Neural crest cell (in vitro differentiated cells): ENCODE measurements at regions not wholly inside any gene's neighbourhood (a gene's known extent, or its start where the extent isn't known, plus 50 kb on each side); places are given as distances from the start of the nearest gene placed in this dataset.

ENCODE experiments used
- DNase-seq: peaks from one replicate; pipeline ENCODE4 v3.0.0; 2021; ENCODE audit warnings: low read depth, mixed read lengths, low spot score
- H3K27ac Mint-ChIP-seq: one replicate; pipeline ENCODE4 v1.8.0; 2021; ENCODE audit warnings: mild to moderate bottlenecking, mixed read lengths; ENCODE audit not compliant: unreplicated experiment
- H3K27me3 Mint-ChIP-seq: 2 replicates; pipeline ENCODE4 v1.8.0; 2021; ENCODE audit warnings: low read depth, mild to moderate bottlenecking, mixed read lengths
- H3K36me3 Mint-ChIP-seq: 2 replicates; pipeline ENCODE4 v1.8.0; 2021; ENCODE audit warnings: low read depth, mild to moderate bottlenecking, mixed read lengths
- H3K4me1 Mint-ChIP-seq: 2 replicates; pipeline ENCODE4 v1.8.0; 2021; ENCODE audit warnings: mixed read lengths
- H3K4me3 Mint-ChIP-seq: one replicate; pipeline ENCODE4 v1.8.0; 2021; ENCODE audit warnings: mild to moderate bottlenecking, mixed read lengths
- H3K9me3 Mint-ChIP-seq: 2 replicates; pipeline ENCODE4 v1.8.0; 2021; ENCODE audit warnings: mixed read lengths
- CTCF ChIP-seq: fragments of 200-600 bp; sonication (generic); conservative IDR thresholded peaks from 2 replicates; pipeline ENCODE4 v1.5.0; 2021; ENCODE audit warnings: antibody characterized with exemption, mild to moderate bottlenecking

- Mint-ChIP-seq H3K4me1 (peaks cover 45% of the 10 kb centered on the region), H3K27ac (no peak overlapping the region), H3K27me3 (no peaks in the 10 kb centered on the region), H3K36me3 (no peaks in the 10 kb centered on the region), H3K9me3 (no peaks in the 10 kb centered on the region), H3K4me3 (no peak overlapping the region)
- no peak for DNase-seq
- TF ChIP-seq CTCF = no peak
Observed at GRCh38 chr7:81110673-81111072, 191.8 kb upstream of the SEMA3C start.

- no peak overlapping the region for H3K27ac Mint-ChIP-seq
- H3K4me3 Mint-ChIP-seq = no peak overlapping the region
- H3K4me1 Mint-ChIP-seq = peaks cover 10% of the 10 kb centered on the region
- no peak for TF ChIP-seq CTCF
- no peaks in the 10 kb centered on the region for H3K9me3 Mint-ChIP-seq
- H3K36me3 Mint-ChIP-seq = no peaks in the 10 kb centered on the region
- H3K27me3 Mint-ChIP-seq = no peaks in the 10 kb centered on the region
- no peak for DNase-seq
Observed at GRCh38 chr7:81098213-81098612, 179.4 kb upstream of the SEMA3C start.

GRCh38 chr7:81094952-81095351 is 176.1 kb upstream of the SEMA3C start:
- TF ChIP-seq CTCF = no peak
- no peaks in the 10 kb centered on the region for H3K27me3 Mint-ChIP-seq
- H3K4me1 Mint-ChIP-seq = peaks cover 10% of the 10 kb centered on the region
- peaks cover 4% of the 10 kb centered on the region for H3K9me3 Mint-ChIP-seq
- no peaks in the 10 kb centered on the region for H3K36me3 Mint-ChIP-seq
- no peak overlapping the region for H3K4me3 Mint-ChIP-seq
- no peak for DNase-seq
- no peak overlapping the region for H3K27ac Mint-ChIP-seq

- no peak for DNase-seq
- Mint-ChIP-seq H3K9me3 (peaks cover 11% of the 10 kb centered on the region), H3K36me3 (peaks cover 4% of the 10 kb centered on the region), H3K4me1 (no peaks in the 10 kb centered on the region), H3K4me3 (no peak overlapping the region), H3K27ac (no peak overlapping the region), H3K27me3 (no peaks in the 10 kb centered on the region)
- no peak for TF ChIP-seq CTCF
Observed at GRCh38 chr7:81081616-81082015, 162.8 kb upstream of the SEMA3C start.

- Mint-ChIP-seq H3K9me3 (peaks cover 8% of the 10 kb centered on the region), H3K27ac (no peak overlapping the region), H3K4me1 (no peaks in the 10 kb centered on the region), H3K36me3 (peaks cover 4% of the 10 kb centered on the region), H3K27me3 (no peaks in the 10 kb centered on the region), H3K4me3 (no peak overlapping the region)
- TF ChIP-seq CTCF = no peak
- DNase-seq = no peak
Observed at GRCh38 chr7:81080553-81080952, 161.7 kb upstream of the SEMA3C start.

- no peak overlapping the region for H3K4me3 Mint-ChIP-seq
- peaks cover 4% of the 10 kb centered on the region for H3K36me3 Mint-ChIP-seq
- DNase-seq = no peak
- TF ChIP-seq CTCF = no peak
- H3K27ac Mint-ChIP-seq = no peak overlapping the region
- peaks cover 8% of the 10 kb centered on the region for H3K9me3 Mint-ChIP-seq
- H3K4me1 Mint-ChIP-seq = no peaks in the 10 kb centered on the region
- H3K27me3 Mint-ChIP-seq = no peaks in the 10 kb centered on the region
Observed at GRCh38 chr7:81079746-81080145, 160.9 kb upstream of the SEMA3C start.
